ENCODE measurements at regions not wholly inside any gene's neighbourhood (a gene's known extent, or its start where the extent isn't known, plus 50 kb on each side); places are given as distances from the start of the nearest gene placed in this dataset.

- DNase-seq (ENCODE audit: low spot score in 2 of 2): no peak
- Mint-ChIP-seq H3K27ac (no peak overlapping the region), H3K36me3 (no peaks in the 10 kb centered on the region), H3K9me3 (no peaks in the 10 kb centered on the region)
- ATAC-seq: no peak
These were observed 159.8 kb downstream of the SUCLG1 start for GRCh38 chr2:84299211-84299775.

DNA sequence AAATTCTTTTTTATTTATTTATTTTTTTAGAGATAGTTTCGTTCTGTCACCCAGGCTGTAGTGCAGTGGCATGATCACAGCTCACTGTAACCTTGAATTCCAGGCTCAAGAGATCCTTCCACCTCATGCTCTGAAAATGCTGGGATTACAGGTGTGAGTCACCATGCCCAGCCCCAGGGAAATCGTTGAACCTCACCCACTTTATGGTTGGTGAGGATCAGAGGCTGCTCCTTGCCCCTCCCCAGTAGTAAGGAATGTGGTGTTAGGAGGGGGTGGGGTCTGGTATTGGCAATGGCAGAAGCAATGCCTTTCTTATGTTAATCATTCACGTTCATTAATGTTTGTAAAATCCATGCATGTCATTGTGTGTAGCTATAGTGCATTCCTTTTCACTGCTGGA lies 161.9 kb downstream of the SUCLG1 start:
- no peak for ATAC-seq
- no peaks in the 10 kb centered on the region for H3K9me3 Mint-ChIP-seq
- H3K27ac Mint-ChIP-seq: no peak overlapping the region
- no peak for DNase-seq (ENCODE audit: low spot score in 2 of 2)
- no peaks in the 10 kb centered on the region for H3K36me3 Mint-ChIP-seq

- ATAC-seq (no peak), DNase-seq (ENCODE audit: low spot score in 2 of 2) (no peak)
- Mint-ChIP-seq H3K27ac (no peak overlapping the region), H3K9me3 (no peaks in the 10 kb centered on the region), H3K36me3 (no peaks in the 10 kb centered on the region)
These were observed 165.2 kb downstream of the SUCLG1 start for GRCh38 chr2:84293791-84294380.

DNA sequence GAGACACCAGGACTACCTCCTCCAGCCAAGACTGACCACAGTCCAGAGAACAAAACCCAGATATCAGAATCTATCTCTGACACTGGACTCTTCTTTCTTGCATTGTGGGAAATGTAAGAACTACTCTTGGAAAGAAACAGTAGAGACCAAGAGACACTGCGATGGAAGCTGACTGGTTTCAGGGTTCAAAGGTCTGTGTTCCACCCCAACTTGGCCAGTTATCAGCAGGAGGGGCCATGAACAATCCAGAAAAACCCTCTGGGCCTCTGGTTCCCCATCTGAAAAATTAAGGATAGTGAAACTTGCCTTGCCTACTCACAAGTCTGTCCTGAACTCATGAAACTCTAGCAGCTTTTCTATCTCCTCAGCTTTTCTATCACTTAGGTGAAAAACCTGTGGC lies 166.5 kb downstream of the SUCLG1 start:
- no peaks in the 10 kb centered on the region for H3K36me3 Mint-ChIP-seq
- ATAC-seq (no peak), DNase-seq (ENCODE audit: low spot score in 2 of 2) (no peak)
- H3K27ac Mint-ChIP-seq: no peak overlapping the region
- no peaks in the 10 kb centered on the region for H3K9me3 Mint-ChIP-seq

- Mint-ChIP-seq H3K36me3 (no peaks in the 10 kb centered on the region), H3K9me3 (no peaks in the 10 kb centered on the region), H3K27ac (no peak overlapping the region)
- ATAC-seq: no peak
- DNase-seq (ENCODE audit: low spot score in 2 of 2): no peak
These were observed 168.5 kb downstream of the SUCLG1 start for GRCh38 chr2:84290537-84290936.

GRCh38 chr2:84288293-84288692 lies 170.8 kb downstream of the SUCLG1 start:
- Mint-ChIP-seq H3K27ac (no peak overlapping the region), H3K9me3 (no peaks in the 10 kb centered on the region), H3K36me3 (no peaks in the 10 kb centered on the region)
- no peak for ATAC-seq
- DNase-seq (ENCODE audit: low spot score in 2 of 2): no peak

DNA sequence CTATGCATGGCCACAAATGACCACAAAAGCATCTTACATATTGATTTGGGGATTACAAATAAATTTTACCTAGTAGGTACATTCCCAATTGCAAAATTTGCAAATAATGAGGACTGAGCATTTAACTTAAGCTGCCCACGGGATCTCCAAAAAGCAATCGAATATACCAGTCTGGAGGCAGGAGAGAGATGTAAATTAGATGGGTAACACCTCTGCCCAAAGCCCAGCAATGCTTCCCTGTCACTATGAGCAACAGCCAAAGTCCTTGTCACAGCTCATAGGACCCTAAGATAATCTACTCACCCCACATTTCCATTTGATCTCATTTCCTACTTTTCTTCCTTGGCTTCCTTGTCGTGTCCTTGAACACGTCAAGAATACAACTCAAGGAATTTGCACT lies 172.2 kb downstream of the SUCLG1 start:
- no peak for ATAC-seq
- Mint-ChIP-seq H3K27ac (peak overlapping the region in 1 of 2 donors; percentile 39), H3K36me3 (no peaks in the 10 kb centered on the region), H3K9me3 (no peaks in the 10 kb centered on the region)
- no peak for DNase-seq (ENCODE audit: low spot score in 2 of 2)

GRCh38 chr2:84285056-84285747 lies 173.9 kb downstream of the SUCLG1 start:
- no peaks in the 10 kb centered on the region for H3K9me3 Mint-ChIP-seq
- H3K27ac Mint-ChIP-seq: no peak overlapping the region
- ATAC-seq (no peak), DNase-seq (ENCODE audit: low spot score in 2 of 2) (no peak)
- no peaks in the 10 kb centered on the region for H3K36me3 Mint-ChIP-seq

DNA sequence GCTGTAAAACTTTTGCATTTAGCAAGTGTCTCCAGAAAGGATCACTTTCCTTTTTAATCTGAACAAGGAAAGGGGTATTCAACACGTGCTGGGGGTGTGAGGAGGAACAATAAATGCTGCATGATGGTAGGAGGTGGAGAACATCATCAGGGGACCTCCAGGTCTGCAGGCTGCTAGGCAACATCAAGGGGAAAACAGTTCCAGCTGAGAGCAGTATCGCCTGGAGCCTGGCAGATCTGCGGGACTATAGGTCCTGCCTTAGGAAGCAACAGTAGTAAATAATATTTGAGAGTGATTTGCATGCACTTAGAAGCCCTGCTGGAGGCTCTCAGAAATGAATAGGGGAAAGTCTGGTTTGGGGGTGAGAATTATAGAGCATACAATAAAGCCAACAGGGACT lies 175.6 kb downstream of the SUCLG1 start:
- ATAC-seq: no peak
- no peaks in the 10 kb centered on the region for H3K9me3 Mint-ChIP-seq

DNA sequence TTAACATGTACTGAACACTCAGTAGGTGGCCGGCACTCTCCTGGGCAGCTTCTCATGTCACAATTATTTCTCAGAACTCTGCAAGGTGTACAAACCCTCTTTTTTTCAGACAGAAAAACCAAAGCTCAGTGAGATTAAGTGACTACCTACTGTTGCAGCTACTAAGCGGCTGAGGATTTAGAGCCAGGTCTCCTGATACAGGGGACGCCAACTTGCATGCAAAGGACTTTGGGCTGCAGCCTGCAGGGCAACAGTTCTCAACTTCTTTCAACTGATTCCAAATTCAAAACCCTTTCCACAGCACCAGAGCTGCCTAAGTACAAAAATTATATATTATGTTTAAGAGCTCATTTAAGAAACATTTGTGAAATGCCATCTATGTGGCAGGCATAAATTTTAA lies 177.6 kb downstream of the SUCLG1 start:
- ATAC-seq (no peak), DNase-seq (ENCODE audit: low spot score in 2 of 2) (no peak)
- no peak overlapping the region for H3K27ac Mint-ChIP-seq
- H3K36me3 Mint-ChIP-seq: no peaks in the 10 kb centered on the region
- H3K9me3 Mint-ChIP-seq: no peaks in the 10 kb centered on the region

More for the DNA sequence above, 175.6 kb downstream of the SUCLG1 start:
- no peak overlapping the region for H3K27ac Mint-ChIP-seq
- H3K36me3 Mint-ChIP-seq: no peaks in the 10 kb centered on the region
- no peak for DNase-seq (ENCODE audit: low spot score in 2 of 2)

DNA sequence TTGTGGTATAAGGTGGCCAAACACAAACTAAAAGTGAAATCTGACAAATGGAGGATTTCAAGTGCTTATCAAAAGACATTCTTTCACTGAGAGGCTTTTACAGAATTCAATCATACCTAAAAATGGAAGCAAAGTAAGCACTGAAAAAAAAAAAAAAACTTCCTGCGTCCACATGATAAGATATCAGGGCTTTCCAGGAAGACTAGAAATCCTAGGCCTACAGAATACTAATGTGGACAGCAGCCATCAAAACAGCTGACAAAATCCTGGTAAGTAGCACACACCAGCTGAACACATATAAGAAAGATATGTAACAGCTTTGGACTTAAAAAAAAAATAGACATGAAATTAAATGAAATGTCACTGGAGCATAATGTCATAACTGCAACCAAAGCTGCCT lies 178.2 kb downstream of the SUCLG1 start:
- DNase-seq (ENCODE audit: low spot score in 2 of 2) (no peak), ATAC-seq (no peak)
- Mint-ChIP-seq H3K9me3 (no peaks in the 10 kb centered on the region), H3K36me3 (no peaks in the 10 kb centered on the region), H3K27ac (no peak overlapping the region)

- ATAC-seq (no peak), DNase-seq (ENCODE audit: low spot score in 2 of 2) (no peak)
- no peak overlapping the region for H3K27ac Mint-ChIP-seq
These were observed 180.7 kb downstream of the SUCLG1 start for GRCh38 chr2:84278386-84278785.

DNA sequence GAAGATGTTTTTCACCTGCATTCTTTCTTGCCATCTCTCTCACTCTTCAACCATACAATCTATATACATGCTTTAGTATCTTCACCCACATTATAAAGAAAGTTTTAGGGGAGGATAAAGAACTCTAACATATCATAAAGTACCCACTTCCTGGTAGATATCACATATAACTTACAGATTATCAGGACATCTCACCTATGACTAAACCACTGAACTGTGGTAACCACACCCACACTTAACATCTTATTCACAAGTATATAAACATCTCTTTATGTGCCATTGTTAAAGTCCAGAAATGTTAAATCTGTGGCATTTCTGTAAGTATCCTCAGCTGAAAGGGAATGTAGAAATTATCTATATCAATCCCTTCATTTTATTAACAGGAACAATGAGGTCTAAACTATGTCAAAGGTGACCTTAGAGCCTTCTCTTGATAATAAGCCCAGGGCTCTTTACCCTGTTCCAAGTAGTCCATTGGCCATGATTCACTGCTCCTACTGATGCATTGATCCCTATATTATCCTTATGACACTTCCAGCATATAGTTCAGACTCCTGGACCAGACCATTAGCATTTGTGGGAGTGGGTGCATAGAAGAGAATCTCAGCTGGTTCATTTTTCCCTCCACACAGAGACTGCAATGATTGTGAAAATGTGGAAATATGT lies 182.4 kb downstream of the SUCLG1 start:
- ATAC-seq (no peak), DNase-seq (ENCODE audit: low spot score in 2 of 2) (no peak)
- Mint-ChIP-seq H3K27ac (no peak overlapping the region), H3K9me3 (no peaks in the 10 kb centered on the region), H3K36me3 (no peaks in the 10 kb centered on the region)

More at GRCh38 chr2:84278386-84278785, 180.7 kb downstream of the SUCLG1 start:
- Mint-ChIP-seq H3K36me3 (no peaks in the 10 kb centered on the region), H3K9me3 (no peaks in the 10 kb centered on the region)

DNA sequence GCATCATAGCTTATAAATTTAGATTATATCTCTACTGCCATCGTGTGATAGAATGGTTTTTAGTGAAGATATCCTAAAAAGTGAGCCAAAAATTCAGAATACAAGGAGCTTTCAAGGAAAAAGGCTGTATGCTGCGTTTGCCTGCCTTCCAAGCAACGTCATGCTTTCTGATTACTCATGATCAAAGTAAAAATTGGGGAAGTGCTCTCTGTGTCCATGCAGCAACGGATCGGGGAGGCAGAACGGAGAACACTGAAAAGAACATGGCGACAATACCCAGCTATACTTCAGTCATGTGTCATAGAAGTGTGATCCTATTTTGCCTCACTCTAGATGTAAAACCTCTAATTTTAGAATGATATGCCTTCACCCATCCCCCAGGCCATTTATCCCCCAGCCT lies 185.7 kb downstream of the SUCLG1 start:
- H3K36me3 Mint-ChIP-seq: no peaks in the 10 kb centered on the region
- DNase-seq (ENCODE audit: low spot score in 2 of 2): no peak
- no peaks in the 10 kb centered on the region for H3K9me3 Mint-ChIP-seq
- no peak overlapping the region for H3K27ac Mint-ChIP-seq
- ATAC-seq: no peak

DNA sequence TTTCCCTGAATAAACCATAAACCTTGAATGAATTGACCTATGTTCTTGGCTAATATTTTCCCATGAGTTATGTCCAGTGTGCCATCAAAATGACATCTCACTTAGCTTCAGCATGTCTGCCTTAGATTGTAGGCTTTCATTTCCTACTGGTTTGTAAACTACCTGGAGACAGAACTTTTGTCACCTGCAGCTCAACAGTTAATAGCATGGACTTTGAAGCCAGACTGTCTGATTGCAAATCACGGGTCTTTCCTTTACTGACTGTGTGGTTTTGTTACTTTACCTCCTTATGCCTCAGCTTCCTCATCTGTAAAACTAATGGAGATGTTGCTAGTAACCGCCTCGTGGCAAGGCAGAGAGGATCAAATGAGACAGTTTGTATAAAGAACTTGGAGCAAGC lies 187.1 kb downstream of the SUCLG1 start:
- Mint-ChIP-seq H3K9me3 (no peaks in the 10 kb centered on the region), H3K36me3 (no peaks in the 10 kb centered on the region), H3K27ac (no peak overlapping the region)
- DNase-seq (ENCODE audit: low spot score in 2 of 2) (no peak), ATAC-seq (no peak)

DNA sequence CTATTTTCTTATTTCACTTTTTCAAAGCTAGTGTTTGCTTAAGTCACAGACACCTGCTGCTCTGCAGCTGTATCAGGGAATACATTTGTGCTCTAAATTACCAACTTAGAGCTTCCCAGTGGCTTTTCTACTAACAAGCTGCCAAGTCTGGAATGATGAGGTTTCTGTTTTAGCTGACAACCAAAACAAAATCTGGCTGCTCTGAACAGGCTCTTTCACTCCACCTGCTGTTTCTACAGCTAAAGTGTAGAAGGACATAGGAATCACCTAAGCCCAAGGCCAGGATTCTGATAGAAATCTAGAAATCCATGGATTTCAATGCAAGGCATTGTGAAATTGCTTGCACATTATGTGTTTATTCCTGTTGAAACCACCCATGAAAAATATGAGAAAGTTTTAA lies 201.2 kb downstream of the SUCLG1 start:
- no peak for DNase-seq (ENCODE audit: low spot score in 2 of 2)
- no peak overlapping the region for H3K27ac Mint-ChIP-seq
- no peak for ATAC-seq
- peaks cover 0 to 8% of the 10 kb centered on the region in 2 donors for H3K9me3 Mint-ChIP-seq
- peaks cover 0 to 5% of the 10 kb centered on the region in 2 donors for H3K36me3 Mint-ChIP-seq

DNA sequence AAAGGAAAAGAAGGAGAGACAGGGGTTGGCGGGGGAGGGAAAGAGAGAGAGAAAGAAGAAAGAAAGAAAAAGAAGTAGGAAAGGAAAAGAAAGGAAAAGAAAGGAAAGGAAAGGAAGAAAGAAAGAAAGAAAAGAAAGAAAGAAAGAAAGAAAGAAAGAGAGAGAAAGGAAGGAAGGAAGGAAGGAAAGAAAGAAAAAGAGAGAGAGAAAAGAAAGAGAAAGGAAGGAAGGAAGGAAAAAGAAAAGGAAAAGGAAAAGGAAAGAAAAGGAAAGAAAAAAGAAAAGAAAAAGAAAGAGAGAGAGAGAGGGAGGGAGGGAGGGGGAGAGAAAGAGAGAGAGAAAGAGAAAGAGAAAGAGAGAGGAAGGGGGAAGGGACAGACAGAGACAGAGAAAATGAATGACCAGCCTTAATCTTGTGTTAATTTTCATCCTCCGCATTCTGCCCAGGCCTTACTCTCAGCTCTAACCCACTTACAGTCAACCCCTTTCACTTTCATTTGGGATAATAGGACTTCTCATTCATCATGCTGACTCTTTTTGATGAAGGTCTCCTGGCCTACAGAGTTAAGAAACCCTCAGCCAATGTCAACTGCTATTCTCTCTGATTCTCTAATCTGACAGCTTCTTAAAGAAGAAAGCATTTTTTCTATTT lies 207.3 kb downstream of the SUCLG1 start:
- Mint-ChIP-seq H3K36me3 (no peaks in the 10 kb centered on the region), H3K27ac (peak overlapping the region in 1 of 2 donors; percentile 62), H3K9me3 (no peaks in the 10 kb centered on the region)
- DNase-seq (ENCODE audit: low spot score in 2 of 2): no peak
- ATAC-seq: no peak

Data from activated naive CD4-positive, alpha-beta T cell treated with anti-CD3 and anti-CD28 coated beads, Interleukin-2, amount 50 U/mL, for 72 hours (primary cell).